ENCODE measurements at regions not wholly inside any gene's neighbourhood (a gene's known extent, or its start where the extent isn't known, plus 50 kb on each side); places are given as distances from the start of the nearest gene placed in this dataset.
"Not testable (repeated sequence)": the region's sequence is repeated elsewhere in the genome, so short reads cannot be mapped to it uniquely, and the experiment has no call there.

- TF ChIP-seq CTCF, POLR2AphosphoS5 (IDR thresholded peaks at IDR 0.05): not testable (repeated sequence)
These were observed 179.2 kb upstream of the PLGLB2 start for GRCh38 chr2:87568554-87569278.
